ENCODE measurements at regions not wholly inside any gene's neighbourhood (a gene's known extent, or its start where the extent isn't known, plus 50 kb on each side); places are given as distances from the start of the nearest gene placed in this dataset.

DNA sequence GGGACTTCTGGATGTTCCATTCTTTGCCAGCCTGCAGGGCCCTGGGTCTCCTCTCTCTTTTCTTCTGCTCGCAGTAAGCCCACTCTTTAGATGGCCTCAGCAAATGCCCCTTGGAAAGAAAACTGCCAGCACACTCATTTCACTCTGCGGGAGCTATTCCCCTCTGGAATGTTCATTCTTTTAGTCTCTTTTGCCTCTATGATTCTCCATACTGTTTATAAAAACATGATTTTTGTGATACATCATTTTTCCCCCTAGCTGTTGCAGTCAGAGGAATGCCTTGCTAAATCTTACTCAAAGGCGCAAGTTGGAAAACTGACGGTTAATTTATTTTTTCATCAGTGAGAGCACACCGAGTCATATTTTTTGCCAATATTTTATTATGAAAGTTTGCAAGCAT, 184.9 kb downstream of the SNX19 start:
- TF ChIP-seq POLR2A (IDR thresholded peaks at IDR 0.05; ENCODE audit: low read length) = no peak
- TF ChIP-seq GATA1 (IDR thresholded peaks at IDR 0.05; ENCODE audit: low read depth, low read length) = no peak
